ENCODE measurements at regions not wholly inside any gene's neighbourhood (a gene's known extent, or its start where the extent isn't known, plus 50 kb on each side); places are given as distances from the start of the nearest gene placed in this dataset.

DNA sequence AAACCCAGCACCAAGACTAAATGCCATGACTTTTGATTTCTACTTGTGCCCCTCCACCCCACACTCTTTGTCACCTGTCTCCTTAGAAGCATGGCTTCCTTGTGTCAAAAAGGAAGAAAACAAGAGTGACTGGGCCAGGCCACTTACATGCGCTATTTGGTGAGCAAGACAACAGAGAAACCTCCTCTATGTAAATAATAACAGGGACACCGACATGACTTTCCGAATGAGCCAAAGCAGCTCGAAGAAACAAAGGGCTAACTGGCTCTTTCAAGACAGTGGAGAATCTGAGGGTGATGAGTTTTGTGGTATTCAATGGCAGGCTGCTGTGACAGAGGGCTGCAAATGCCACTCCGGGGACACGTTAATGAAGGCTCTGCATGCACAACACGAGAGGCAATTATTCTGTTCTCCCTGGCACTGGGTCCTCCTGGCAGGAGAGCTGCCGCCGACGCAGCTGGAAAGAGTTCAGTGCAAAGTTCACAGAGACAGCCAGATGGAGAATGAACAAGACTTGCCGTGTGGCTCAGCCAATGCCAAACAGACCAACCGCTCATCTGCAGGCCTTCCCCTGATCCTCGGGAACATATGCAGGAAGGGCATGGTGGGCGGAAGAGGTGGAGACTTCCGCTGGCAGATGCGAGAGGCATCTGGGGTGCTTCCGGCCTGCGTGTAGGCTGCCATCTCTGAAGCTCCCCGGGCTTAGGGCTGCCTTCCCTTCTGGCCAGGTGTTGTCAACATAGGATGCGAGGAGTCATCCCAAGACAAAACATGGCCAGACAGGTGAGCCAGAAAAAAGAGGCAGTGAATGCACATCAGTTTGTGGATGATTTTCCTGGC is 59.1 kb upstream of the SMNDC1 start:
- no peak for TF ChIP-seq POLR2A (IDR thresholded peaks at IDR 0.05)
- TF ChIP-seq CTCF (IDR thresholded peaks at IDR 0.05), result no peak
